CD14-positive monocyte (primary cell): ENCODE measurements at regions not wholly inside any gene's neighbourhood (a gene's known extent, or its start where the extent isn't known, plus 50 kb on each side); places are given as distances from the start of the nearest gene placed in this dataset.

Experiments used
- DNase-seq, 3 donors: peaks; one replicate each; pipeline ENCODE4 v3.0.0-alpha.2; 2011 to 2022
- H2AFZ ChIP-seq: 2 replicates; pipeline ENCODE4 v1.6.0; 2012; ENCODE audit warnings: mild to moderate bottlenecking, low read depth, low read length, inconsistent platforms; ENCODE audit not compliant: insufficient read depth, poor library complexity, severe bottlenecking
- H3K27ac ChIP-seq, 2 donors: 1 replicate in 1 of 2; 2 replicates in 1 of 2; pipeline ENCODE4 v1.5.1; 2012 to 2013; ENCODE audit warnings: low read length in 2 of 2, control low read depth in 1 of 2, inconsistent platforms in 1 of 2, low read depth in 1 of 2, mild to moderate bottlenecking in 1 of 2
- H3K27me3 ChIP-seq, 2 donors: one replicate each; pipeline versions ENCODE4 v1.6.0 to v1.6.1; 2011 to 2013; ENCODE audit warnings: low read length in 2 of 2; ENCODE audit not compliant: control insufficient read depth in 2 of 2, insufficient read depth in 2 of 2
- H3K36me3 ChIP-seq, 2 donors: replicated peaks in 1 of 2; 1 replicate in 1 of 2; 2 replicates in 1 of 2; pipeline versions ENCODE4 v1.5.1 to v1.6.1; 2012 to 2013; ENCODE audit warnings: low read length in 2 of 2, control low read depth in 1 of 2, inconsistent platforms in 1 of 2, mild to moderate bottlenecking in 1 of 2; ENCODE audit not compliant: insufficient read depth in 2 of 2, control insufficient read depth in 1 of 2
- H3K4me1 ChIP-seq, 2 donors: 1 replicate in 1 of 2; 2 replicates in 1 of 2; pipeline versions ENCODE4 v1.5.1 to v1.6.1; 2012 to 2013; ENCODE audit warnings: low read length in 2 of 2, control low read depth in 1 of 2, inconsistent platforms in 1 of 2, mild to moderate bottlenecking in 1 of 2, moderate library complexity in 1 of 2; ENCODE audit not compliant: insufficient read depth in 2 of 2, control insufficient read depth in 1 of 2
- H3K4me2 ChIP-seq: replicated peaks from 2 replicates; pipeline ENCODE3; 2012; ENCODE audit warnings: low read length, moderate library complexity, mild to moderate bottlenecking; ENCODE audit not compliant: poor library complexity, severe bottlenecking; ENCODE audit errors: extremely low read depth
- H3K4me3 ChIP-seq, 3 experiments: fragments of 200-600 bp in 1 of 3; sonication (generic) in 1 of 3; replicated peaks in 1 of 3; 1 replicate in 2 of 3; 2 replicates in 1 of 3; pipeline ENCODE4 v1.5.1; 2011 to 2013; ENCODE audit warnings: low read length in 3 of 3, mild to moderate bottlenecking in 3 of 3, control low read depth in 2 of 3, low read depth in 2 of 3, inconsistent platforms in 1 of 3, moderate library complexity in 1 of 3
- H3K79me2 ChIP-seq: 2 replicates; pipeline ENCODE4 v1.6.0; 2012; ENCODE audit warnings: mild to moderate bottlenecking, control low read depth, inconsistent platforms, low read length, moderate library complexity; ENCODE audit not compliant: insufficient read depth
- H3K9ac ChIP-seq: 2 replicates; pipeline ENCODE4 v1.6.0; 2017; ENCODE audit warnings: low read length, mild to moderate bottlenecking; ENCODE audit not compliant: insufficient read depth, poor library complexity, severe bottlenecking
- H3K9me3 ChIP-seq, 2 donors: replicated peaks in 1 of 2; 1 replicate in 1 of 2; 2 replicates in 1 of 2; pipeline versions ENCODE4 v1.5.1 to v1.6.1; 2012 to 2013; ENCODE audit warnings: low read length in 2 of 2, control low read depth in 1 of 2; ENCODE audit not compliant: control insufficient read depth in 1 of 2, insufficient read depth in 1 of 2
- H4K20me1 ChIP-seq: 2 replicates; pipeline ENCODE4 v1.6.0; 2012; ENCODE audit warnings: mild to moderate bottlenecking, low read length, control low read depth, moderate library complexity; ENCODE audit not compliant: insufficient read depth
- H3K27ac Mint-ChIP-seq, 7 donors: one replicate each; pipeline ENCODE4 v1.8.0; 2020; ENCODE audit warnings: mild to moderate bottlenecking in 7 of 7, mixed read lengths in 7 of 7, moderate library complexity in 6 of 7, inconsistent platforms in 2 of 7
- H3K27me3 Mint-ChIP-seq, 3 donors: one replicate each; pipeline ENCODE4 v1.8.0; 2021 to 2022; ENCODE audit warnings: low read depth in 3 of 3, mild to moderate bottlenecking in 3 of 3, mixed read lengths in 3 of 3, moderate library complexity in 3 of 3, inconsistent platforms in 1 of 3
- H3K36me3 Mint-ChIP-seq, 2 donors: one replicate each; pipeline ENCODE4 v1.8.0; 2020; ENCODE audit warnings: mixed read lengths in 2 of 2, inconsistent platforms in 1 of 2, mild to moderate bottlenecking in 1 of 2
- H3K4me1 Mint-ChIP-seq: one replicate; pipeline ENCODE4 v1.8.0; 2020; ENCODE audit warnings: mild to moderate bottlenecking, mixed read lengths
- H3K4me3 Mint-ChIP-seq, 2 donors: one replicate each; pipeline ENCODE4 v1.8.0; 2020; ENCODE audit warnings: mild to moderate bottlenecking in 2 of 2, mixed read lengths in 2 of 2, moderate library complexity in 1 of 2
- H3K9me3 Mint-ChIP-seq, 7 donors: one replicate each; pipeline ENCODE4 v1.8.0; 2020 to 2022; ENCODE audit warnings: mixed read lengths in 7 of 7, mild to moderate bottlenecking in 6 of 7, moderate library complexity in 6 of 7, inconsistent platforms in 2 of 7
- WGBS: methylation state at CpG from one replicate; pipeline ENCODE4 v1.1.5; 2013; ENCODE audit warnings: missing lambda C conversion rate; ENCODE audit not compliant: insufficient coverage; 5-methylcytosine and 5-hydroxymethylcytosine counted together
- intact Hi-C, 2 donors: fragments of 100-400 bp; cut with micrococcal nuclease; formaldehyde crosslinking; loops; one replicate each; pipeline versions ENCODE4 v1.15.0 to v1.15.1; 2023
- TF ChIP-seq, protein P1 (sequence below): fragments of 200-600 bp; IDR thresholded peaks from one replicate; pipeline ENCODE4 v1.8.0; 2022; ENCODE audit warnings: antibody characterized with exemption, mild to moderate bottlenecking

DNA sequence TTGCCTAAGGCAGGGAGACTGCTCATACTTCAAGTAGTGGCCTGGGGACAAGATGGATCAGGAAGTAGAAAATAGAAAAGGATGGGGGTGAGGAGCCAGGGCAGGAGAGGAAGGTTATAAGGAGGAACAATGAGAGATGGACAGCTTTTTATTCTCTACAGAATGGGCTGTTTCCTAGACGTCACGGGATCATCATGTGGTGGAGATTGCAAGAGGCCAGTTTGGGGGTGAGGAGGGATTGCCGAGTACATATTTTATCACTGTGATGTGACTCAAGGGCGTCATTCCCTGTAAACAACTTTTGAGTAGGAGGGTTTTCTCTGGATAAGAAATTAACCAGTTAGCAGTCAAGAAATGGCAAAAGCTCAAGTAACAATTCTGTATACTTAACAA is 406.3 kb downstream of the ETS1 start:
- Histone ChIP-seq H3K9me3 (peaks cover 3 to 6% of the 10 kb centered on the region in 2 donors), H3K4me3 (no peak overlapping the region), H4K20me1 (no peaks in the 10 kb centered on the region), H3K36me3 (no peaks in the 10 kb centered on the region), H3K79me2 (no peaks in the 10 kb centered on the region), H3K9ac (no peak overlapping the region), H3K4me2 (no peak overlapping the region), H3K4me1 (no peaks in the 10 kb centered on the region), H3K27ac (no peak overlapping the region), H2AFZ (no peak overlapping the region), H3K27me3 (no peaks in the 10 kb centered on the region)
- 95% methylated on average over 3 of the region's 4 CpGs for WGBS
- Mint-ChIP-seq H3K27me3 (no peaks in the 10 kb centered on the region), H3K4me3 (no peak overlapping the region), H3K27ac (no peak overlapping the region), H3K36me3 (no peaks in the 10 kb centered on the region), H3K4me1 (no peaks in the 10 kb centered on the region), H3K9me3 (peaks cover 3 to 9% (median 8%) of the 10 kb centered on the region in 7 donors)
- intact Hi-C loops = no loop called here
- TF ChIP-seq, protein P1, sequence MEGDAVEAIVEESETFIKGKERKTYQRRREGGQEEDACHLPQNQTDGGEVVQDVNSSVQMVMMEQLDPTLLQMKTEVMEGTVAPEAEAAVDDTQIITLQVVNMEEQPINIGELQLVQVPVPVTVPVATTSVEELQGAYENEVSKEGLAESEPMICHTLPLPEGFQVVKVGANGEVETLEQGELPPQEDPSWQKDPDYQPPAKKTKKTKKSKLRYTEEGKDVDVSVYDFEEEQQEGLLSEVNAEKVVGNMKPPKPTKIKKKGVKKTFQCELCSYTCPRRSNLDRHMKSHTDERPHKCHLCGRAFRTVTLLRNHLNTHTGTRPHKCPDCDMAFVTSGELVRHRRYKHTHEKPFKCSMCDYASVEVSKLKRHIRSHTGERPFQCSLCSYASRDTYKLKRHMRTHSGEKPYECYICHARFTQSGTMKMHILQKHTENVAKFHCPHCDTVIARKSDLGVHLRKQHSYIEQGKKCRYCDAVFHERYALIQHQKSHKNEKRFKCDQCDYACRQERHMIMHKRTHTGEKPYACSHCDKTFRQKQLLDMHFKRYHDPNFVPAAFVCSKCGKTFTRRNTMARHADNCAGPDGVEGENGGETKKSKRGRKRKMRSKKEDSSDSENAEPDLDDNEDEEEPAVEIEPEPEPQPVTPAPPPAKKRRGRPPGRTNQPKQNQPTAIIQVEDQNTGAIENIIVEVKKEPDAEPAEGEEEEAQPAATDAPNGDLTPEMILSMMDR = no peak
- no peak for DNase-seq

DNA sequence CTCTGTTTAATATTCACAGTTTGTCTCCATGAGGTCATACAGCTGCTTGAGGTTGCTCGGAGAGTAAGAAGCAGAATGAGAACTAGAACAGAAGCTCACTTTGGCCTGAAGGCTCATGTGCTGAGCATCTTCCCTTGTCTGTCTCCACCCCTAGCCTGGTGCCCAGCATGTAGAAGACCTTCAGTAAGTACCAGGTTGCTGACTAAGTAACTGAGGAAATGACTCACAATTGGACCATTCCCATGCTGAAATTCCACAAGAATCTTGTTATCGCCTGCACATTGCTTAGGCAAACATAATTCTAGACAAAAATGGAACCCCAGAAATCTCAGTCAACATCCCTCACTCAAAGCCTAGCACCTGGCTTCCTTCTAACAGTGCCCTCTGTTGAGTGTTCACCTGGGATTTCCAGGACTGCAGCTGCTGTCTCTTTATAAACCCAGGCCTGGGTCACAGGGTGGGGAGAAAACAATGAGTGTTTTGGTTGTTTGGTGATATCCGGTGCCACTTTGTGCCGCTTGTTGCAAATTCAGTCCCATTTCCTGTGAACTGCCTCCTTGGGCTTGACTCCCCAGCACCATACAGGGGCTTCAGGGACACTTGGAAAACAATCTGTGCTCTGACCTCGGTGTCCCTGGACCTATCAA is 406.8 kb downstream of the ETS1 start:
- H3K79me2 ChIP-seq = no peaks in the 10 kb centered on the region
- H3K9me3 ChIP-seq = peaks cover 3 to 6% of the 10 kb centered on the region in 2 donors
- H3K4me3 ChIP-seq = no peak overlapping the region
- no peak overlapping the region for H3K4me2 ChIP-seq
- Mint-ChIP-seq H3K27ac (no peak overlapping the region), H3K36me3 (no peaks in the 10 kb centered on the region), H3K27me3 (no peaks in the 10 kb centered on the region), H3K9me3 (peaks cover 3 to 9% (median 6%) of the 10 kb centered on the region in 7 donors), H3K4me1 (no peaks in the 10 kb centered on the region), H3K4me3 (no peak overlapping the region)
- no peaks in the 10 kb centered on the region for H3K36me3 ChIP-seq
- H3K27ac ChIP-seq = no peak overlapping the region
- intact Hi-C loops = no loop called here
- no peaks in the 10 kb centered on the region for H3K27me3 ChIP-seq
- H3K4me1 ChIP-seq = no peaks in the 10 kb centered on the region
- TF ChIP-seq, protein P1 = no peak
- H3K9ac ChIP-seq = no peak overlapping the region
- DNase-seq = no peak
- no peak overlapping the region for H2AFZ ChIP-seq
- no peaks in the 10 kb centered on the region for H4K20me1 ChIP-seq
- 96% methylated on average over 5 of the region's 5 CpGs for WGBS
